HUES64 (cell line): ENCODE measurements at regions not wholly inside any gene's neighbourhood (a gene's known extent, or its start where the extent isn't known, plus 50 kb on each side); places are given as distances from the start of the nearest gene placed in this dataset.

ENCODE experiments used
- H3K27ac ChIP-seq: 2 replicates; pipeline ENCODE4 v1.7.0; 2013; ENCODE audit warnings: low read depth, low read length, inconsistent platforms
- H3K27me3 ChIP-seq: 2 replicates; pipeline ENCODE4 v1.6.1; 2013; ENCODE audit warnings: mild to moderate bottlenecking, low read length; ENCODE audit not compliant: insufficient read depth
- H3K36me3 ChIP-seq: 2 replicates; pipeline ENCODE4 v1.6.1; 2013; ENCODE audit warnings: mild to moderate bottlenecking, low read length; ENCODE audit not compliant: insufficient read depth
- H3K4me1 ChIP-seq: 2 replicates; pipeline ENCODE4 v1.6.1; 2013; ENCODE audit warnings: mild to moderate bottlenecking, low read length, moderate library complexity; ENCODE audit not compliant: insufficient read depth
- H3K4me3 ChIP-seq: 2 replicates; pipeline ENCODE4 v1.5.1; 2013; ENCODE audit warnings: mild to moderate bottlenecking, low read length, moderate library complexity
- H3K9ac ChIP-seq: 2 replicates; pipeline ENCODE4 v1.6.1; 2013; ENCODE audit warnings: mild to moderate bottlenecking, low read depth, low read length
- H3K9me3 ChIP-seq: 2 replicates; pipeline ENCODE4 v1.6.1; 2013; ENCODE audit warnings: low read depth, low read length; ENCODE audit not compliant: insufficient read depth
- WGBS: fragments of 150-250, 120-280 bp; methylation state at CpG from one replicate; pipeline ENCODE4 v1.1.7; 2013; ENCODE audit warnings: missing lambda C conversion rate; 5-methylcytosine and 5-hydroxymethylcytosine counted together

DNA sequence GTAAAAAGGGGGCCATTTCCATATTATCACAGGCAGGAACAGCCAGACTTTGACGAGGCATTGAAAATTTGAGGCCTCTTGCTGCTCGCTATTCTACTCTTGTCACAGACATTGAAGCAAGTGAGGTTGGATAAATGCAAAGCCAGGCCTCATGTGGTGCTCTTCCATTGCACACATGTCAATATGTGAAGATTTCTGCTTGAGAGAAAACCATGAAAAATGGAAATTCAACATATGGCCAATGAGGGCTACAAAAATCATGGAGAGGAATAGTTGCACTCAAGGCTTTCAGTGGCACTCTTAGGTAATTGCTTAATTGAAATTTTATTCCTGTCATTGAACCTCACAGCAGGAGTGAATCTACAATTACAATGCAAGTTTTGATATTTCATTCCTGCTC, 185.6 kb upstream of the MBNL1 start:
- Histone ChIP-seq H3K27ac (no peak overlapping the region), H3K36me3 (no peaks in the 10 kb centered on the region), H3K4me3 (no peak overlapping the region), H3K9me3 (0 out of 2 replicates have a peak, but pooled peaks cover 2% of the 10 kb centered on the region), H3K27me3 (no peaks in the 10 kb centered on the region), H3K4me1 (peaks cover 25% of the 10 kb centered on the region), H3K9ac (no peak overlapping the region)
- WGBS: 77% methylated on average over 2 of the region's 2 CpGs

DNA sequence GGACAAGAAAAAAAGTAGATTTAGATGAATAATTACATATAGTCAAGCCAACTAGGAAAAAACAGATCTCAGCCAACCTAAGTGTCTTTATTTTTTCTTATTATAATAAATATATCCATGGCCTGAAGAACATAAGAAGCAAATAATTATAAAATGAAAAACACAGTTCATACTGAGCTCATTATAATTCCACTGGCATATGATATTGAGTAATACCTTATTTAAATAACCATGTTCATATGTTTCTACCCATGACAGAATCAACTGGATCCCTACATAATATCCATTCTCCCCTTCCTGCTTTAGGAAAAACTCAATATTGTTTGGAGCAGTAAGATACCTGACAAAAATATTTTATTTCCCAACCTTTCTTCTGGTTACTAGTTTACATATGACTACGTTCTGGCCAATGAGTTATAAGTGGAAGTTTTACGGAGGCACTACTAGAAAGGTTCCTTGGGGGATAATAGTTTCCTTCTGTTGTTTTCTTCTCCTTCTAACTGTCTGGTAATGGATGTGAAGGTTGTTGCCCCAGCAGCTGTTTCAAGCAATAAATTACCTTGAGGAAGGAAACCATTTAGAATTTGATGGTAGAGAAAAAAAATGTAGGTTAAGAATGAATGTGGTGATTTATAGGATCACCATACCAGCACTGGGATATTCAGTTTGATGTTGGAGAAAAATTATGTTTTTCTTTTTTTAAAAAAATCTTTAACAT, 184.1 kb upstream of the MBNL1 start:
- H3K9me3 ChIP-seq: 0 out of 2 replicates have a peak, but pooled peaks cover 2% of the 10 kb centered on the region
- H3K36me3 ChIP-seq: no peaks in the 10 kb centered on the region
- H3K4me1 ChIP-seq: peaks cover 27% of the 10 kb centered on the region
- no peak overlapping the region for H3K9ac ChIP-seq
- 100% methylated on average over 1 of the region's 2 CpGs for WGBS
- no peaks in the 10 kb centered on the region for H3K27me3 ChIP-seq
- no peak overlapping the region for H3K27ac ChIP-seq
- H3K4me3 ChIP-seq: no peak overlapping the region

DNA sequence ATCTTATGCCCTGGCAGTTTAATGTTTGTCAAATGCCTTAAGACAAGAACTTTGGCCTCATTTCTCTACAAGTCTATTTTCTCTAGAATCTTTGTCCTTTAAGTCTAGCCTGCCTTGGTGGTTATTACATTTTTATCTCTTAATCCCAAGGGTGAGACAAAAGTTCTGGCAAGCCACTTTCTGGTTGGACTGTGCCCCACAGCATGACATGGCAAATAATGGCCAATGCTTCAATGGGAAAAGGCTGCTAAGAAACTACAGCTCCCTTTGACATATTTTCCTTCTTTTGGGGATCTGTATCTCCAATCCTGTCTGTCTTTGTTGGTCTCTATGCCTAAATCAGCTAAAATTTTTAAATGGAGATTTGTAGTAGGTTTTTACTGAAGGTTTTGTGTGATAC, 181.6 kb upstream of the MBNL1 start:
- H3K9ac ChIP-seq: no peak overlapping the region
- no peaks in the 10 kb centered on the region for H3K36me3 ChIP-seq
- H3K4me1 ChIP-seq: peaks cover 27% of the 10 kb centered on the region
- H3K27me3 ChIP-seq: no peaks in the 10 kb centered on the region
- H3K9me3 ChIP-seq: no peaks in the 10 kb centered on the region
- H3K4me3 ChIP-seq: no peak overlapping the region
- H3K27ac ChIP-seq: peak overlapping the region; percentile 15; the same call in 1 of the 2 replicates

DNA sequence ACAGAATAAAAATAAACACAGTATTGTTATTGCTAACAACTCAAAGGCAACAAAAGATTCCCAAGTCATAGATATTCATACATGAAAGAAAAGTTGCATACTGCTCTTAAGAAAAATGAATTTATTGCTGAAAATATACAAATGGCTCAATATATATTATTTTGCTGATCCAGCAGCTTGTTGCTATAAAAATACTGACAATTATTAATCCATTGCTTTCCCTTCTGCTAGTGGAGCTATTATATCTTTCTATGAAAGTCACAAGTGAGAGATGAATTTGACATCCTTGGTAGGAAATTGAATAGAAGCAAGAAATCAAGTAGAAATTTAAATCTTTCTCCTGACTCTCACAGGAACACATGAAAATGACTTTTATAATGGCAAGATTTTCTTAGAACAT, 179.2 kb upstream of the MBNL1 start:
- H3K9me3 ChIP-seq: no peaks in the 10 kb centered on the region
- peaks cover 13% of the 10 kb centered on the region for H3K4me1 ChIP-seq
- no peaks in the 10 kb centered on the region for H3K36me3 ChIP-seq
- H3K9ac ChIP-seq: no peak overlapping the region
- H3K4me3 ChIP-seq: no peak overlapping the region
- H3K27me3 ChIP-seq: no peaks in the 10 kb centered on the region
- H3K27ac ChIP-seq: no peak overlapping the region

DNA sequence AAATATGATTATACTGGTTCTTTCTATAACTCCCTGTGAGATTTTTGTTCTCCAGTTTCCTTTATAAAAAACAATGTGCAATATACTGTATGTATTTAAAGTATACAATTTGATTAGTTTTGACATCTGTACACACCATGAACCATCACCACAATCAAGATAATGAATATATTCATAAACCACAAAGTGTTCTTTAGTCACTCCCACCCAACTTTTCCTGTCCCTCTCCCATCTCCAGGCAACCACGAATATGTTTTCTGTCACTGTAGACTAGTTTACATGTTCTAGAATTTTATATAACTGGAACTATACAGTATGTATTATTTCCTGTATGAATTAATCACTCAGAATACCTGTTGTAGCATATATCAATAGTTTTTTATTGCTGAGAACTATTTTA, 177.0 kb upstream of the MBNL1 start:
- H3K27me3 ChIP-seq: no peaks in the 10 kb centered on the region
- no peak overlapping the region for H3K4me3 ChIP-seq
- no peaks in the 10 kb centered on the region for H3K9me3 ChIP-seq
- H3K27ac ChIP-seq: no peak overlapping the region
- H3K4me1 ChIP-seq: peaks cover 13% of the 10 kb centered on the region
- no peaks in the 10 kb centered on the region for H3K36me3 ChIP-seq
- no peak overlapping the region for H3K9ac ChIP-seq
- WGBS: no CpG with 5 or more reads among the region's 1 CpG

DNA sequence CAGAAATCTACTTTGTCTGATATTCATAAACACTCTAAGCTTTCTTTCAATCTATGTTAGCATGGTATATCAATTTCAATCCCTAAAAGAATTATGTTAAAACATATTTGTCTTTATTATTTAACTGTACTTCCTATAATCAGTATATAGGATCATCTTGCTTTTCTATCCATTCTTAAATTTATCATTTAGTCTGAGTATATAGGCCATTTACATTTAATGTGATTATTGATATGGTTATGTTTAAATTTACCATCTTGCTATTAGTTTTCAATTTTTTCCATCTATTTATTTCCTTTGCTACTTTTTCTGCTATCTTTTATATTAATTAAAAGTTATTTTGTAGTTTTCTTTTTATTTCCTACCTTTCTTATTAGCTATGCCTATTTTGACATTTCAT, 174.8 kb upstream of the MBNL1 start:
- no peaks in the 10 kb centered on the region for H3K27me3 ChIP-seq
- H3K36me3 ChIP-seq: no peaks in the 10 kb centered on the region
- H3K27ac ChIP-seq: no peak overlapping the region
- no peaks in the 10 kb centered on the region for H3K9me3 ChIP-seq
- no peak overlapping the region for H3K4me3 ChIP-seq
- no peaks in the 10 kb centered on the region for H3K4me1 ChIP-seq
- H3K9ac ChIP-seq: no peak overlapping the region

DNA sequence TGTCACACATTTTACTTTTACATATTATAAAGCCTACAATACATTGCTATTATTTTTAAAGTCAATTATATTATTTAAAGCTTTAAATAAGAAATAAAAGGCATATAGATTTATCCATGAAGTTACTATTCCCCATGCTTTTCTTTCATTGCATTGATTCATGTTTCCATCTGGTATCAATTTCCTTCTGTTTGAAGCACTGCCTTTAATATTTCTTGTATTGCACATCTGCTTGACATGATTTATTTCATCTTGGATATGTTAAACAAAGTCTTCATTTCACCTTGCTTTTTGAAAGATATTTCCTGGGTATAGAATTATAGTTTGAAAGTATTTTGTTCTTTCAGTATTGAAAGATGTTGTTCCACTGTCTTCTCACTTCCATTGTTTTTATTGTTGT, 174.3 kb upstream of the MBNL1 start:
- no peak overlapping the region for H3K27ac ChIP-seq
- no peaks in the 10 kb centered on the region for H3K4me1 ChIP-seq
- no peaks in the 10 kb centered on the region for H3K36me3 ChIP-seq
- H3K4me3 ChIP-seq: no peak overlapping the region
- H3K9me3 ChIP-seq: no peaks in the 10 kb centered on the region
- no peak overlapping the region for H3K9ac ChIP-seq
- H3K27me3 ChIP-seq: no peaks in the 10 kb centered on the region

DNA sequence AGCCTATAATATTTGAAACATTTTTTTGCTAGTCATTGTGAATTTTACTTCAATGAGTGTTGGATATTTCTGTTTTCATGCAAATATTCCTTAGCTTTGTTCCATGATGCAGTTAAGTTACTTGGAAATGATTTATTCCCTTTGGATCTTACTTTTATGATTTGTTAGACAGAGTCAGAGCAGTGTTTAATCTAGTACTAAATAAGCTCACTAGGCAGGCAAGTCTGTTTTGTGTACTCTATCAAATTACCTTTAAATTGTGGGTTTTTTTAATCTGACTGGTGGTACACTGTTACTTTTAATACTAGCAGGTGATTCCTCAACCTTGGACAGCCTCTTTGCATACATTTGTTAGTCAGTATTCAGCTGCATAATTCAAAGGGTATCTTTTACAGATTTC, 173.3 kb upstream of the MBNL1 start:
- Histone ChIP-seq H3K27me3 (no peaks in the 10 kb centered on the region), H3K36me3 (no peaks in the 10 kb centered on the region), H3K4me1 (no peaks in the 10 kb centered on the region), H3K9me3 (no peaks in the 10 kb centered on the region), H3K9ac (no peak overlapping the region), H3K27ac (no peak overlapping the region), H3K4me3 (no peak overlapping the region)

DNA sequence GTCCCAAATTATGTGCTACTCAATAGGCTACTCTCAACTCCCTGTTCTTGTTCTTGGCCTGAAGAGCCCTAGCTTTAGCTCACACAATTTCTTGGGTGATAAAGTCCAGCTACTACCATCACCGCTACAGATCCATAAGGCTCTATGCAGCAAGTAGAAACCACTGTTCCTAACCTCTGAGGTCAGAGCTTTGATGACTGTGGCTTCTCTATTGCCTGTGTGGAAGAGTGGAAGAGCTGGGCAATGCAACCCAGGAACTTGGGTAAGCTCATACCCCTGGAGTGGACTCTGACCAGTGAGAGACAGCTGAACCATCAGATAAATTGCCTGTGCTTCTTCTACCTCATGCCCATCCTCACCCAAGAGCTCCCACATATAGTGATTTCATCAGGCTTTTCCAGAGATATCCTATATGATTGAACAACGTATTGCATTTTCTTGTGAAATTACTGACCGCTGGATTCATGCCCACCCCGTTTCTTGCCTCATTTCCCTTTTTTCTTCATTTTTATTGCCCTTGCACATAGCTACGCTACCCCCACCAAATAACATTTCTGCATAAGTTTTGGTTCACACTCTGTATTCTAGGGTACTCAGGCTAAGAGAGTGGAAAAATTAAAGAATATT, 172.3 kb upstream of the MBNL1 start:
- no peaks in the 10 kb centered on the region for H3K36me3 ChIP-seq
- no peak overlapping the region for H3K27ac ChIP-seq
- H3K27me3 ChIP-seq: no peaks in the 10 kb centered on the region
- H3K9ac ChIP-seq: no peak overlapping the region
- no peaks in the 10 kb centered on the region for H3K9me3 ChIP-seq
- 95% methylated on average over 5 of the region's 5 CpGs for WGBS
- no peaks in the 10 kb centered on the region for H3K4me1 ChIP-seq
- no peak overlapping the region for H3K4me3 ChIP-seq

DNA sequence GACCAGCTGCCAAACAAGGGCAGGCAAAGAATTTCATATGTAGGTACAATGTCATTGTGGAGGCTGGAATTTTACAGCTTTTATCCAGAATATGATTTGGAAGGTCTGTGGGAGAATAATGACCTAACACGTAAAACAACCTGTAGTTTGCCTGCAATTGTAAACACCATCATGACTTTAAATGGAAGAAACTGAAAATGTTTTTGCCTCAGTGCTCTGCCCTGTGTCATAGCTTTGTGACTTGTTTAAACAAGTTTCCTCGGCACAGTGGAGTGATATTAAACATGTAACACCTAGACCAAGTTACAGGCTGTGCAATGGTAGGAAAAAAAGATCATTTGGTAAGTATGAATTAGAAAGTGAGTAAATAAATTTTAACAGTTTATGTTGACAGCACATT, 171.6 kb upstream of the MBNL1 start:
- no peak overlapping the region for H3K27ac ChIP-seq
- 97% methylated on average over 2 of the region's 2 CpGs for WGBS
- no peaks in the 10 kb centered on the region for H3K36me3 ChIP-seq
- H3K4me3 ChIP-seq: no peak overlapping the region
- no peaks in the 10 kb centered on the region for H3K4me1 ChIP-seq
- H3K9ac ChIP-seq: no peak overlapping the region
- H3K27me3 ChIP-seq: no peaks in the 10 kb centered on the region
- H3K9me3 ChIP-seq: no peaks in the 10 kb centered on the region

DNA sequence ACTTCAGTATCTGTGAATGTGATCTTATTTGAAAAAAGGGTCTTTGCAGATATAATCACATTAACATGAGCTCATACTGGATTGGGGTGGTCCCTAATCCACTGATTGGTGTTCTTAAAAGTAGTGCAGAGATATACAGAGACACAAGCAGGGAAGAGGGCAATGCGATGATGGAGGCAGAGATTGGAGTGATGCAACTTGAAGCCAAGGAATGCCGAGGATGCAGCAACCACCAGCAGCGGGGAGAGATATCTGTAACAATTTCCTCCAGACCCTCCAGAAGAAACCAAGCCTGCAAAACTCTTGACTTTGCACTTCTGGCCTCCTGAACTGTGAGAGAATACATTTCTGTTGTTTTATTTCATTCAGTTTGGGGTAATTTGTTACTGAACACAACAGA, 171.0 kb upstream of the MBNL1 start:
- Histone ChIP-seq H3K27me3 (no peaks in the 10 kb centered on the region), H3K9ac (no peak overlapping the region), H3K27ac (no peak overlapping the region), H3K4me1 (no peaks in the 10 kb centered on the region), H3K4me3 (no peak overlapping the region), H3K36me3 (no peaks in the 10 kb centered on the region), H3K9me3 (no peaks in the 10 kb centered on the region)
- WGBS: 88% methylated on average over 3 of the region's 3 CpGs
